ENCODE measurements at regions not wholly inside any gene's neighbourhood (a gene's known extent, or its start where the extent isn't known, plus 50 kb on each side); places are given as distances from the start of the nearest gene placed in this dataset.

DNA sequence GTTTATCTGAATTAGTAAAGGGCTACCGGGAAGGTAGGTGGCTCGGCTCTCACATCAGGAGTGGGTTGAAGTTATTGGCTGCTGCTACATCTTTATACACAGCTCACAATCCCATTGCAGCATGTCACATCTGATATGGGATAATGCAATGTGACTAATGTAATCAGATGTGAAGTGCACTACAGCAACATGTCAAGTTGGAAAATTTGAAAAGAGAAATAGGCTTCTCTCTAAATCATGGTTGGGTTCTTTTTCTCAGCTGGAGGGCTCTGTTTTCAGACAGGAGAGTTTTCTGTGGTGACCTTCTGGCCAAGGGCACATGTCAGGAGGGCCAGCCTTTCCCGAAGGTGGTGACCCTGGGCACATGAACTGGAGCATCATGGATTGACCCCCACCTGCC lies 337.5 kb downstream of the HRH4 start:
- peaks cover 13% of the 10 kb centered on the region for H3K4me1 Mint-ChIP-seq
- no peaks in the 10 kb centered on the region for H3K27me3 Mint-ChIP-seq (ENCODE audit: low read depth)
- DNase-seq (ENCODE audit: low spot score) (no peak), ATAC-seq (no peak)
- H3K36me3 Mint-ChIP-seq: peaks cover 15% of the 10 kb centered on the region; the same call in 1 of the 2 replicates
- H3K27ac Mint-ChIP-seq: no peak overlapping the region
- TF ChIP-seq NFATC4 (CRISPR knock-in tag; IDR thresholded peaks at IDR 0.05): no peak
- TF ChIP-seq, protein P1, sequence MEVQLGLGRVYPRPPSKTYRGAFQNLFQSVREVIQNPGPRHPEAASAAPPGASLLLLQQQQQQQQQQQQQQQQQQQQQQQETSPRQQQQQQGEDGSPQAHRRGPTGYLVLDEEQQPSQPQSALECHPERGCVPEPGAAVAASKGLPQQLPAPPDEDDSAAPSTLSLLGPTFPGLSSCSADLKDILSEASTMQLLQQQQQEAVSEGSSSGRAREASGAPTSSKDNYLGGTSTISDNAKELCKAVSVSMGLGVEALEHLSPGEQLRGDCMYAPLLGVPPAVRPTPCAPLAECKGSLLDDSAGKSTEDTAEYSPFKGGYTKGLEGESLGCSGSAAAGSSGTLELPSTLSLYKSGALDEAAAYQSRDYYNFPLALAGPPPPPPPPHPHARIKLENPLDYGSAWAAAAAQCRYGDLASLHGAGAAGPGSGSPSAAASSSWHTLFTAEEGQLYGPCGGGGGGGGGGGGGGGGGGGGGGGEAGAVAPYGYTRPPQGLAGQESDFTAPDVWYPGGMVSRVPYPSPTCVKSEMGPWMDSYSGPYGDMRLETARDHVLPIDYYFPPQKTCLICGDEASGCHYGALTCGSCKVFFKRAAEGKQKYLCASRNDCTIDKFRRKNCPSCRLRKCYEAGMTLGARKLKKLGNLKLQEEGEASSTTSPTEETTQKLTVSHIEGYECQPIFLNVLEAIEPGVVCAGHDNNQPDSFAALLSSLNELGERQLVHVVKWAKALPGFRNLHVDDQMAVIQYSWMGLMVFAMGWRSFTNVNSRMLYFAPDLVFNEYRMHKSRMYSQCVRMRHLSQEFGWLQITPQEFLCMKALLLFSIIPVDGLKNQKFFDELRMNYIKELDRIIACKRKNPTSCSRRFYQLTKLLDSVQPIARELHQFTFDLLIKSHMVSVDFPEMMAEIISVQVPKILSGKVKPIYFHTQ (CRISPR knock-in tag; IDR thresholded peaks at IDR 0.05): no peak
- no peak for TF ChIP-seq TEAD1 (CRISPR knock-in tag; IDR thresholded peaks at IDR 0.05)
- TF ChIP-seq ZBTB21 (CRISPR knock-in tag; IDR thresholded peaks at IDR 0.05; ENCODE audit: borderline replicate concordance): no peak
- TF ChIP-seq CBFB (CRISPR knock-in tag; IDR thresholded peaks at IDR 0.05; ENCODE audit: low read depth): no peak
- no peak for TF ChIP-seq FOXP4 (CRISPR knock-in tag; IDR thresholded peaks at IDR 0.05)
- no peak for TF ChIP-seq CTCF (IDR thresholded peaks at IDR 0.05)
- no peak for TF ChIP-seq NFYB (CRISPR knock-in tag; conservative IDR thresholded peaks at IDR 0.05; ENCODE audit: low read depth)
- no peak for TF ChIP-seq ZMAT4 (CRISPR knock-in tag; IDR thresholded peaks at IDR 0.05)
- TF ChIP-seq FOXK1 (CRISPR knock-in tag; IDR thresholded peaks at IDR 0.05): no peak
- TF ChIP-seq USF1 (CRISPR knock-in tag; IDR thresholded peaks at IDR 0.05): no peak
- TF ChIP-seq NR1H2 (CRISPR knock-in tag; IDR thresholded peaks at IDR 0.05): no peak
- TF ChIP-seq IRF1 (CRISPR knock-in tag; IDR thresholded peaks at IDR 0.05): no peak
- TF ChIP-seq, protein P2, sequence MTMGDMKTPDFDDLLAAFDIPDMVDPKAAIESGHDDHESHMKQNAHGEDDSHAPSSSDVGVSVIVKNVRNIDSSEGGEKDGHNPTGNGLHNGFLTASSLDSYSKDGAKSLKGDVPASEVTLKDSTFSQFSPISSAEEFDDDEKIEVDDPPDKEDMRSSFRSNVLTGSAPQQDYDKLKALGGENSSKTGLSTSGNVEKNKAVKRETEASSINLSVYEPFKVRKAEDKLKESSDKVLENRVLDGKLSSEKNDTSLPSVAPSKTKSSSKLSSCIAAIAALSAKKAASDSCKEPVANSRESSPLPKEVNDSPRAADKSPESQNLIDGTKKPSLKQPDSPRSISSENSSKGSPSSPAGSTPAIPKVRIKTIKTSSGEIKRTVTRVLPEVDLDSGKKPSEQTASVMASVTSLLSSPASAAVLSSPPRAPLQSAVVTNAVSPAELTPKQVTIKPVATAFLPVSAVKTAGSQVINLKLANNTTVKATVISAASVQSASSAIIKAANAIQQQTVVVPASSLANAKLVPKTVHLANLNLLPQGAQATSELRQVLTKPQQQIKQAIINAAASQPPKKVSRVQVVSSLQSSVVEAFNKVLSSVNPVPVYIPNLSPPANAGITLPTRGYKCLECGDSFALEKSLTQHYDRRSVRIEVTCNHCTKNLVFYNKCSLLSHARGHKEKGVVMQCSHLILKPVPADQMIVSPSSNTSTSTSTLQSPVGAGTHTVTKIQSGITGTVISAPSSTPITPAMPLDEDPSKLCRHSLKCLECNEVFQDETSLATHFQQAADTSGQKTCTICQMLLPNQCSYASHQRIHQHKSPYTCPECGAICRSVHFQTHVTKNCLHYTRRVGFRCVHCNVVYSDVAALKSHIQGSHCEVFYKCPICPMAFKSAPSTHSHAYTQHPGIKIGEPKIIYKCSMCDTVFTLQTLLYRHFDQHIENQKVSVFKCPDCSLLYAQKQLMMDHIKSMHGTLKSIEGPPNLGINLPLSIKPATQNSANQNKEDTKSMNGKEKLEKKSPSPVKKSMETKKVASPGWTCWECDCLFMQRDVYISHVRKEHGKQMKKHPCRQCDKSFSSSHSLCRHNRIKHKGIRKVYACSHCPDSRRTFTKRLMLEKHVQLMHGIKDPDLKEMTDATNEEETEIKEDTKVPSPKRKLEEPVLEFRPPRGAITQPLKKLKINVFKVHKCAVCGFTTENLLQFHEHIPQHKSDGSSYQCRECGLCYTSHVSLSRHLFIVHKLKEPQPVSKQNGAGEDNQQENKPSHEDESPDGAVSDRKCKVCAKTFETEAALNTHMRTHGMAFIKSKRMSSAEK (CRISPR knock-in tag; IDR thresholded peaks at IDR 0.05; ENCODE audit: borderline replicate concordance): no peak
- no peak for TF ChIP-seq MYBL2 (CRISPR knock-in tag; IDR thresholded peaks at IDR 0.05)
- no peak for TF ChIP-seq E2F1 (CRISPR knock-in tag; IDR thresholded peaks at IDR 0.05)
- TF ChIP-seq ZNF416 (CRISPR knock-in tag; IDR thresholded peaks at IDR 0.05): no peak
- no peak for TF ChIP-seq NR3C1 (CRISPR knock-in tag; conservative IDR thresholded peaks at IDR 0.05; ENCODE audit: low read depth)
- TF ChIP-seq FOXP1 (CRISPR knock-in tag; IDR thresholded peaks at IDR 0.05; ENCODE audit: borderline replicate concordance): no peak
- ChIA-PET POLR2A (no interaction called here), CTCF (no interaction called here)
- no peak overlapping the region for H3K4me3 Mint-ChIP-seq
- H3K9me3 Mint-ChIP-seq: peaks cover 23% of the 10 kb centered on the region

Measured in WTC11 (cell line).